ENCODE measurements at regions not wholly inside any gene's neighbourhood (a gene's known extent, or its start where the extent isn't known, plus 50 kb on each side); places are given as distances from the start of the nearest gene placed in this dataset.

DNA sequence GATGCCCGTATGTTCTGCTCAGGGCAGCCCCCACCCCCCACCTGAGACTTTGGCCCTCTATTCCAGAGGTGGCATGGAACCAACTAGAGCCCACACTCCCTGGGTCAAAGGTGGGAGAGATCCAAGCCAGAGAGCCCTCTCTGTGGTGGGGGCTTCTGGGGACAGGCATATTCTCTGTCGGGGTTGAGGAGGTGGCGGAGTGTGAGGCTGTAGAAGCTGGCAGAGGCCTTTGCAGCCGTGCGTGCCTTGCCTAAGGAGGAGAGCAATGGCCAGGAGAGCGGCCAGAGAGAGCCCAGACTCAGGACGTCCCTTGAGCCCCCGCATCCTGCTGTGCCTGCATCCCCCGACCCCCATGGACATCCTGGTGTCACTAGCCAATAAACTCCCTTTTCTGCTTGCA, 79.2 kb upstream of the HPCAL1 start:
- BruUV-seq (replicated peaks): no TSS peak
- H3K27me3 ChIP-seq (ENCODE audit: insufficient read depth, low read length): no peaks in the 10 kb centered on the region
- DNase-seq (ENCODE audit: low read depth, low spot score) (no peak), ATAC-seq (no peak)
- H3K79me2 ChIP-seq (ENCODE audit: insufficient read depth, low read length): no peaks in the 10 kb centered on the region
- RAD21 ChIA-PET (ENCODE audit: low non-redundant PET in 1 of 2, low total read pairs in 2 of 2, uncharacterized antibody in 2 of 2, unreplicated experiment in 2 of 2): no interaction called here
- CTCF ChIA-PET: no interaction called here
- no peak overlapping the region for H3K4me2 ChIP-seq (ENCODE audit: low read length)
- no peaks in the 10 kb centered on the region for H4K20me1 ChIP-seq (ENCODE audit: insufficient read depth)
- no peaks in the 10 kb centered on the region for H3K9me2 ChIP-seq (ENCODE audit: insufficient read depth)
- no peak overlapping the region for H2AFZ ChIP-seq (ENCODE audit: low read depth, low read length, poor library complexity, severe bottlenecking)
- no peak overlapping the region for H3K9ac ChIP-seq (ENCODE audit: low read length)
- no peaks in the 10 kb centered on the region for H3K9me3 ChIP-seq (ENCODE audit: control insufficient read depth in 1 of 2, insufficient read depth in 1 of 2, low read depth in 1 of 2, low read length in 2 of 2)
- no peaks in the 10 kb centered on the region for H3K4me1 ChIP-seq (ENCODE audit: control insufficient read depth in 1 of 2, insufficient read depth in 2 of 2, low read length in 2 of 2)
- no peak overlapping the region for H3K27ac ChIP-seq (ENCODE audit: low read depth, low read length)
- TF ChIP-seq ELF1 (IDR thresholded peaks at IDR 0.05; ENCODE audit: borderline replicate concordance, low read depth): no peak
- no peaks in the 10 kb centered on the region for H3K36me3 ChIP-seq (ENCODE audit: control insufficient read depth in 1 of 2, insufficient read depth in 2 of 2, low read length in 2 of 2)
- intact Hi-C loops (cut with micrococcal nuclease): no loop called here
- POLR2A ChIA-PET: no interaction called here
- no peak overlapping the region for H3K4me3 ChIP-seq (replicated peaks in 1 of 2; ENCODE audit: low read depth in 1 of 2, low read length in 2 of 2)

DNA sequence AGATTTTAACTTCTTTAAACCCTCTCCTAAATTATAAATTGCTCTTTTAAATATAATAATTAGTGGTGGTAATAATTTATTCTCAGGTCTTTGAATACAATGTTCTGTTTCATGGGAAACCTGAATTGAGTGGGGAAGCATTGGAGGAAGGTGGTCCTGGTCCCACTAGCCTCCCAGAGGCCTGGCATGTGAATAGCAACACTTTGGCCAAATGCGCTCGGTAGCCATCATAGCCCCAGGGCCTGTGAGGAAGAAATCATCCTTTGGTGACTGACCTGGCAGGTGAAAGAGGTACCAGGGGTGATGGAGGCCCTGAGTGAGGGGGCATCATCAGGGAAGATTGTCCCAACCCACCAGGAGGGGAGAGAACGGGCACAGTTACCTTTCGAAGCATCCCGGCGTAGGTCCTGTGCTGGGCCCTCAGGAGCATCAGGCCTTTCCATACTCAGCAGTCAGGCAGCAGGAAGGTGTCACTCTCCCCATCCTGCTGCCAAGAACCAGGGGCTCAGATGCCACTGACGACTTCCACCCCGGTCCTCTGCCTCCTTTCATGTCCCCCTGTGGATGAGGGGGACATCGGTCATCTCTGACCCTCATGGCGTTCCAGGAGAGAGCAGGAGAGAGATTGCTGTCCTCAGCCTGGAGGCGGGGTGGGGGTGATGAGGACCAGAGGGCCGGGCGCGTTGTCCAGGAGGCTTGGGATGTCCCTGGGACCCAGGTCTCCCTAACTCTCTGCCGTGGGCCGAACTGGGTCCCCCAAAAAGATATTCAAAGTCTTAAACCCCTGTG, 78.6 kb upstream of the HPCAL1 start:
- ChIA-PET POLR2A (no interaction called here), CTCF (no interaction called here)

More for the DNA sequence above, 78.6 kb upstream of the HPCAL1 start:
- DNase-seq (ENCODE audit: low read depth, low spot score) (no peak), ATAC-seq (peak; percentile 56; the same call in 1 of the 2 replicates)
- no peak overlapping the region for H3K4me2 ChIP-seq (ENCODE audit: low read length)
- no peaks in the 10 kb centered on the region for H3K4me1 ChIP-seq (ENCODE audit: control insufficient read depth in 1 of 2, insufficient read depth in 2 of 2, low read length in 2 of 2)
- no peaks in the 10 kb centered on the region for H3K27me3 ChIP-seq (ENCODE audit: insufficient read depth, low read length)
- TF ChIP-seq YY1 (IDR thresholded peaks at IDR 0.05; ENCODE audit: extremely low read depth, insufficient replicate concordance, low read depth, low read length) (no peak), ELF1 (IDR thresholded peaks at IDR 0.05; ENCODE audit: borderline replicate concordance, low read depth) (no peak), ATF3 (IDR thresholded peaks at IDR 0.05) (no peak), FOSL1 (IDR thresholded peaks at IDR 0.05; ENCODE audit: low read depth) (no peak), EGR1 (IDR thresholded peaks at IDR 0.05; ENCODE audit: low read depth) (no peak), ZBTB33 (IDR thresholded peaks at IDR 0.05; ENCODE audit: extremely low read depth, insufficient replicate concordance, low read length) (no peak), POLR2AphosphoS5 (IDR thresholded peaks at IDR 0.05; ENCODE audit: low read depth, low read length) (no peak), EZH2 (IDR thresholded peaks at IDR 0.05) (no peak), ZNF274 (IDR thresholded peaks at IDR 0.05; ENCODE audit: low read depth, low read length) (no peak), TCF7L2 (IDR thresholded peaks at IDR 0.05; ENCODE audit: borderline replicate concordance, extremely low read depth, insufficient read depth, insufficient read length) (no peak)
- TF ChIP-seq, protein P1, sequence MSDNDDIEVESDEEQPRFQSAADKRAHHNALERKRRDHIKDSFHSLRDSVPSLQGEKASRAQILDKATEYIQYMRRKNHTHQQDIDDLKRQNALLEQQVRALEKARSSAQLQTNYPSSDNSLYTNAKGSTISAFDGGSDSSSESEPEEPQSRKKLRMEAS (IDR thresholded peaks at IDR 0.05): no peak
- TF ChIP-seq, protein P2, sequence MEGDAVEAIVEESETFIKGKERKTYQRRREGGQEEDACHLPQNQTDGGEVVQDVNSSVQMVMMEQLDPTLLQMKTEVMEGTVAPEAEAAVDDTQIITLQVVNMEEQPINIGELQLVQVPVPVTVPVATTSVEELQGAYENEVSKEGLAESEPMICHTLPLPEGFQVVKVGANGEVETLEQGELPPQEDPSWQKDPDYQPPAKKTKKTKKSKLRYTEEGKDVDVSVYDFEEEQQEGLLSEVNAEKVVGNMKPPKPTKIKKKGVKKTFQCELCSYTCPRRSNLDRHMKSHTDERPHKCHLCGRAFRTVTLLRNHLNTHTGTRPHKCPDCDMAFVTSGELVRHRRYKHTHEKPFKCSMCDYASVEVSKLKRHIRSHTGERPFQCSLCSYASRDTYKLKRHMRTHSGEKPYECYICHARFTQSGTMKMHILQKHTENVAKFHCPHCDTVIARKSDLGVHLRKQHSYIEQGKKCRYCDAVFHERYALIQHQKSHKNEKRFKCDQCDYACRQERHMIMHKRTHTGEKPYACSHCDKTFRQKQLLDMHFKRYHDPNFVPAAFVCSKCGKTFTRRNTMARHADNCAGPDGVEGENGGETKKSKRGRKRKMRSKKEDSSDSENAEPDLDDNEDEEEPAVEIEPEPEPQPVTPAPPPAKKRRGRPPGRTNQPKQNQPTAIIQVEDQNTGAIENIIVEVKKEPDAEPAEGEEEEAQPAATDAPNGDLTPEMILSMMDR (IDR thresholded peaks at IDR 0.05 in 2 of 3, conservative IDR thresholded peaks at IDR 0.05 in 1 of 3; ENCODE audit: borderline replicate concordance in 1 of 3, insufficient read depth in 1 of 3, low read depth in 2 of 3, low read length in 2 of 3): no peak
- no peak overlapping the region for H3K4me3 ChIP-seq (replicated peaks in 1 of 2; ENCODE audit: low read depth in 1 of 2, low read length in 2 of 2)
- no peaks in the 10 kb centered on the region for H3K9me3 ChIP-seq (ENCODE audit: control insufficient read depth in 1 of 2, insufficient read depth in 1 of 2, low read depth in 1 of 2, low read length in 2 of 2)
- H3K79me2 ChIP-seq (ENCODE audit: insufficient read depth, low read length): no peaks in the 10 kb centered on the region
- no peaks in the 10 kb centered on the region for H3K9me2 ChIP-seq (ENCODE audit: insufficient read depth)
- no peak overlapping the region for H2AFZ ChIP-seq (ENCODE audit: low read depth, low read length, poor library complexity, severe bottlenecking)
- intact Hi-C loops (cut with micrococcal nuclease): no loop called here
- H4K20me1 ChIP-seq (ENCODE audit: insufficient read depth): no peaks in the 10 kb centered on the region
- no peak overlapping the region for H3K9ac ChIP-seq (ENCODE audit: low read length)
- BruUV-seq (replicated peaks): no TSS peak
- no peaks in the 10 kb centered on the region for H3K36me3 ChIP-seq (ENCODE audit: control insufficient read depth in 1 of 2, insufficient read depth in 2 of 2, low read length in 2 of 2)
- RAD21 ChIA-PET (ENCODE audit: low non-redundant PET in 1 of 2, low total read pairs in 2 of 2, uncharacterized antibody in 2 of 2, unreplicated experiment in 2 of 2): no interaction called here
- no peak overlapping the region for H3K27ac ChIP-seq (ENCODE audit: low read depth, low read length)
